Tongue (tissue), 1 donor: ENCODE measurements at regions not wholly inside any gene's neighbourhood (a gene's known extent, or its start where the extent isn't known, plus 50 kb on each side); places are given as distances from the start of the nearest gene placed in this dataset.
A peak's percentile ranks its signal among the peaks of the same experiment; 100 is the strongest.
"Not testable (repeated sequence)": the region's sequence is repeated elsewhere in the genome, so short reads cannot be mapped to it uniquely, and the experiment has no call there.

Source experiments
- DNase-seq: peaks from one replicate; pipeline ENCODE4 v3.0.0-alpha.2; 2015

DNA sequence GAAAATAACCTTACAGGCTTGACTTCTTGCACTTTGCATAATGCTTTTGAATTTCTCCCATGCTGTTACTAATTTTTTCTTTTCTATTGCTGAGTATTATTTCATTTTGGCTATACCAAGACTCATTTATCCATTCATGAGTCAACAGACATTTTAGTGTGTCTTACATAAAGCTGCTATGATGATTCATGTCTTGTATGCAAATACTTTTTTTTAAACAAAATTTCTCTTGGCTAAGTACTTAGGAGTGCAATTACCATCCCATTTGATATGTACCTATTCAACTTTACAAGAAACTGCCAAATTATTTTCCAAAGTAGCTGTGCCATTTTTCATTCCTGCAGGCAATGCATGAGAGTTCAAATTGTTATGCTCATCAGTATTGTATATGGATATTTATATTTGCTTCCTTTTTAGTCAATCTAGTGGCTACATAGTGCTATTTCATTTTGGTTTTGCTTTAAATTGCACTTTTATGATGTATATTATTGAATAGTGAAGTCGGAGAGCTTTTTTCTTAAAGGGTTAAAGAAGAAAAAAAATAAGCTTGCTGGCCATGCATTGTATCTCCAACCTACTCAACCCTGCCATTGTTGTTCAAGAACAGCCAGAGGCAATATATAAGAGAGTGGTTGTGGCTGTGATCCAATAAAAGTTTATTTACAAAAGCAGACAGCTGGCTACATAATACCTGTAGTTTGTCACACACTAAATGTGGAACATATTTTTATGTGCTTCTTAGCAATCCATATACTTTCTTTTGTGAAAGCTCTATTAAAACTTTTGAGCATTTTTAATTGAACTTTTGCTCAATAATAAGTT is 862.8 kb downstream of the KCNT2 start:
- DNase-seq, result no peak

DNA sequence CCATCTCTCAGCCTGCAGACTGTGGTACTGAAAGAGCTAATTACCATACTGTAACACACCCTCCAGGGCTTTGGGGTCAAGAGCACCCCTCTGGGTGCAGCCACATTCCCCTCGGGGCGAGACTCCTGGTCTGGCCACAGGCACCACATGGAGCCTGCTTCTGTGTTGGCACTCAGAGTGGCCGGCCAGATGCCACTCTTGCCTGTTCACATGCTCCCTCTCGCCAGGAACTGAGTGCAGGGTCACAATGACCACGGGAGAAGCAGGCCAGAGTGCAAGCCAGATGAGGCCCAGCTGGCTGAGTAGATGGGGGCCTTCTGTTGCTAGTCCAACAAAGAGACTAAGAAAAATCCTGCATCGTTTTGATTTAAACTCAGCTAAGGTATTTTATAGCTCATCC is 864.0 kb downstream of the KCNT2 start:
- no peak for DNase-seq

DNA sequence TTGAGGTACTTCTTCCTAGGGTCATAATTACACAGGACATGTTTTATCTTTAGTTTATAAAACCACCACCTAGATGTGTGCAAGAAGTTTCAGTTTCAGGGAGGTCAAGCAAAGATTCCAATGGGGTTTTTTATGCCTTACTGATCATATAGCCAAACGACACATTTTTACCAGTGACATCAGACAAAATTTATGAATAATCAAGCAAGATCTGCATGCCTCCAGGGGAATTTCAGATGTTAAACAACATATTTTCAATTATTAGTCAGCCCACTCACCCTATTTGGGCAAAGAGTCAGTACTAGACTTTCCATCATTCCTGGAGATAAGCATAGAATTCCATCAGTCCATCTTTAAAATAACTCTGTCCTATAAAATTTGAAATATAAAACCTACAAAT is 867.4 kb downstream of the KCNT2 start:
- no peak for DNase-seq

DNA sequence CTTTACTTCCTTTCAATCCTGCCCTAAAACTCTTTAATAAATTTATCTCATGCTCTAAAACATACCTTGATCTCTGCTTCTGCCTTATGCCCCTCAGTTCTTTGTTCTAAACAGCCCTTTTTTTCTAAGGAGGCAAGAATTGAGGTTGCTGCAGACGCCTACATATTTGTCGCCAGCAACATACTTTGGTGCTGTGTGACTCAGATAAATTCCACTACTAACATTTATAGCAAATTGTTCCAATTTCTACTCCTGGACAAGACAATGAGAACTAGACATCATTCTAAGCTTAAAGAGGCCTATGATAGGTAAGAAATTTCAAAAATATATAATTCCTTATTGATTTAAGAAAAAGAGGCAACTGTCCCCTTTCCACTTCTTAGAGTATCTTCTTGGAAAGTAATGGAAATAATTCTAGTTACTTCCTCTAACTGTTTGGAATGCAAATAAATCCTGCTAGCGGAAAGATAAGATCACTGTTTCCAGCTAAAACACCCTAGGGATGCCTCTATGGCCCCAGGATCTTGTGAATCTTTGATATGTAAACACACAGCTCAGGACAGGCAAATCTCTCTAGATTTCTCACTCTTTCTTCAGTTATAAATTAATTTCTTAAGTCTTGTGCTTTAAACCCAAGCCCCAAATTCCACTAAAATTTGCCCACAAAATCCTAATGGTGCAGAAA is 869.1 kb downstream of the KCNT2 start:
- no peak for DNase-seq

DNA sequence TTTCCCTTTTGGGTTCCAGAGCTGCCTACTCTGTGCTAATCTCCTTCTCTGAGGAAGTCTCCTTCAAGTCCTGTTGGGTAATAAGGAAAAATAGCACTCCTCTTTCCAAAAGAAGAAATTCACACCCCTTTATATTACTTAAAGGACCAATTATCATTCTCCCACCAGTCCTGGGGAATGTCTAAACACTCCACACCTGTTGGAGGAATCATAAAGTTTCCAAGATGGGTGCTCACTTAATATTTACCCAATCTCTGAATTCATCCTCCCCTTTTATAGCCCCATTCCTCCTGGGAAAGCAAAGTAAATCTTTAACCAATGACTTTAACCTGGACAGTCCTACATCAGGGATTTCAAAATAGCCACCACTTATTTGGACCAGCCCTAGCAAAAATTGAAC is 873.1 kb downstream of the KCNT2 start:
- no peak for DNase-seq

DNA sequence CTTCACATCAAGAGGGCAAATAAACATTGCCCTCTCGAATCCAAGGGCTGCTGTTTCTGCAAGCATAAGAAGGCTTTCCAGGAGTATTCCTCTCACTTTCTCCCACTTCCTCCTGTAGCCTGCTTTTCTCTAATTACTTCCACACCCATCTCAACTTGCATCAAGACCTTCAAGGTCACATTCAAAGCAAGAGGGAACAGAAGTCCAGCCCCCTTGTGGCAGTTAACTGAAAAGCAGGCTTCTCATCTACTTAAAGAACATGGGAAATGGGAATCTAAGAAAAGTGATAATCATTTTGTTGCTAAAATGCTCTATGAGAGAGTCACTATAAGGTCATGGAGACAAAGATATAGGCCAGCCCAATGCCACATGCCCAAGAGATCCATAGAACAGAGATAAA is 874.4 kb downstream of the KCNT2 start:
- no peak for DNase-seq

DNA sequence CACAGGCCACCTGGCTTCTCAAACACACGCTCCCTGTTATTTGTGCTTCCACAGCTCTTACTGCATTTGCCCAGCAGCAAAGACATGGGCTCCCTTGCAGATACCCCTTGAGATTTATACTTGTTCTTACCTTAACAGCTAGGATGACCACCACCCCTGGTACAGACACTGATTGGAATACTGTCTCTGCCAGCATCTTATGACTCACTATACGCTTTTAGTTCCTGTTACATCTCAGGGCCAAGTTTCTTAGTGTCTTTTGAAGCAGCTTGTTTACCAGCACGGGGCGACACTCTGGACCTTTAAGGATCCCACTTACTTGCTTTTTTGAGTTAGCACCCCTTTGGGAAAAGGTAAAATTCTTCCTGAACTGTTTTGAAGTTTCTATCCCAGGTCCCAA is 874.8 kb downstream of the KCNT2 start:
- DNase-seq, result no peak

DNA sequence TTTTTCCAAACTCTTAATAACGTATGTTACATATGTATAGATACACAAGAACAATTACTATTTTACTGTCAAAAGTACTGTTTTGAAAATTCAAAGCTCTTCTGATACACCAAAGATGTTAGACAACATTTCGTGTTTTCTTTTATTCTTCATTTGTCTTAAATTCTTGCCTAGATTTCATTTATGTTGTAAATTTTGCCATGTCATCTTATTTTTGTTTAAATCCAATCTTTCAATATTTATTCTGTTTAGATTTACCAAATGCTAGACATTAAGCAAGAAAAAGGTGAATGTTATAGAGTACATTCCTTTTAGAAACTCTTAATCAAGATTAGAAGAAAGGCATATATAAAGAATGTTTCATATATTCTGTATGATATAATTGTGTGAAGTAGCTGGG is 876.9 kb downstream of the KCNT2 start:
- no peak for DNase-seq

DNA sequence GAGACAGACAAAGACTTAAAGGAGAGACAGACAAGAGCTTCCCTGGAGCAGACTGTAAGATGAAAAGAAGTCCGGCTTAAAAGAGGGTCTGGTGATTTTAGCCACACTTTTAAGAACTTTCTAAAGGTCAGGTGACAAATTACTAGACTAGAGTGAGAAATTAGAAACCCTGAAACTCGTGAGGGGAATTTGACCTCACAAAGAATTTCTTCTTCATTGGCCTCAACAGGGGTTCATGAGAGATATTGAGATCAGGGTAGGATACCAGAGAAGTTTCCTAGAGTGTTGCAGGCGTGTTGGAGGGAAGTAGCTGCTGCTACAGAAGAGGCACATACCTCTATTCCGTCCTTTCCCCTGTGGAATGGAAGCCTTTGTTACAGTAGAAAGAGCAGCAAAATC is 884.4 kb downstream of the KCNT2 start:
- DNase-seq, result no peak

DNA sequence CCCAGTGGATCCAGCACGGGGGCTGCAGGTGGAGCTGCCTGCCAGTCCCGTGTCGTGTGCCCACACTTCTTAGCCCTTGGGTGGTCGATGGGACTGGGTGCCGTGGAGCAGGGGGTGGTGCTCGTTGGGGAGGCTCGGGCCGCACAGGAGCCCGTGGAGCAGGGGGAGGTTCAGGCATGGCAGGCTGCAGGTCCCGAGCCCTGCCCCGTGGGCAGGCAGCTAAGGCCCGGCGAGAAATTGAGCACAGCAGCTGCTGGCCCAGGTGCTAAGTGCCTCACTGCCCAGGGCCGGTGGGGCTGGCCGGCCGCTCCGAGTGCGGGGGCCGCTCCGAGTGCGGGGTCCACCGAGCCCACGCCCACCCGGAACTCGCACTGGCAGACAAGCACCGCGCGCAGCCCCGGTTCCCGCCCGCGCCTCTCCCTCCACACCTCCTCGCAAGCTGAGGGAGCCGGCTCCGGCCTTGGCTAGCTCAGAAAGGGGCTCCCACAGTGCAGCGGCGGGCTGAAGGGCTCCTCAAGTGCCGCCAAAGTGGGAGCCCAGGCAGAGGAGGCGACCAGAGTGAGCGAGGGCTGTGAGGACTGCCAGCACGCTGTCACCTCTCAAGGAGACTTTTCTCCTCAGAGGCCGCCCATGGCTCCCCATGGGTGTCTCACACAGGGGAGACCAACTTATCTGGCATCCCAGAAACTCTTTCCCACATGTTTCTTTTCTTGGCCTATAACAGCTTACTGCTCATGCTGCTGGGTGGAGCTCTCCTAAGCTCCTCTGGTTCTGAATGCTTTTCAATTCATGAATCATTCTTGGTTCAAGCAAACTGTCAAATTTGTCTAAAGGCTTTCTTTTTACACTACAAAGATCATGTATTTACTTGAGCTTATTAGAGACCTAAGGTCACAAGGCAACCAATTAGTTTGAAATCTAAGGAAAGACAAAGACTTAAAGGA is 885.1 kb downstream of the KCNT2 start:
- not testable (repeated sequence) for DNase-seq

DNA sequence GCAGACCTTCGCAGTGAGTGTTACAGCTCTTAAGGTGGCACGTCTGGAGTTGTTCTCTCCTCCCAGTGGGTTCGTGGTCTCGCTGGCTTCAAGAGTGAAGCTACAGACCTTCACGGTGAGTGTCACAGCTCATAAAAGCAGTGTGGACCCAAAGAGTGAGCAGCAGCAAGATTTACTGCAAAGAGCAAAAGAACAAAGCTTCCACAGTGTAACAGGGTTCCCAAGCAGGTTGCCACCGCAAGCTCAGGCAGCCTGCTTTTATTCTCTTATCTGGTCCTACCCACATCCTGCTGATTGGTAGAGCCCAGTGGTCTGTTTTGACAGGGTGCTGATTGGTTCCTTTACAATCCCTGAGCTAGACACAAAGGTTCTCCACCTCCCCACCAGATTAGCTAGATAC is 886.1 kb downstream of the KCNT2 start:
- not testable (repeated sequence) for DNase-seq

DNA sequence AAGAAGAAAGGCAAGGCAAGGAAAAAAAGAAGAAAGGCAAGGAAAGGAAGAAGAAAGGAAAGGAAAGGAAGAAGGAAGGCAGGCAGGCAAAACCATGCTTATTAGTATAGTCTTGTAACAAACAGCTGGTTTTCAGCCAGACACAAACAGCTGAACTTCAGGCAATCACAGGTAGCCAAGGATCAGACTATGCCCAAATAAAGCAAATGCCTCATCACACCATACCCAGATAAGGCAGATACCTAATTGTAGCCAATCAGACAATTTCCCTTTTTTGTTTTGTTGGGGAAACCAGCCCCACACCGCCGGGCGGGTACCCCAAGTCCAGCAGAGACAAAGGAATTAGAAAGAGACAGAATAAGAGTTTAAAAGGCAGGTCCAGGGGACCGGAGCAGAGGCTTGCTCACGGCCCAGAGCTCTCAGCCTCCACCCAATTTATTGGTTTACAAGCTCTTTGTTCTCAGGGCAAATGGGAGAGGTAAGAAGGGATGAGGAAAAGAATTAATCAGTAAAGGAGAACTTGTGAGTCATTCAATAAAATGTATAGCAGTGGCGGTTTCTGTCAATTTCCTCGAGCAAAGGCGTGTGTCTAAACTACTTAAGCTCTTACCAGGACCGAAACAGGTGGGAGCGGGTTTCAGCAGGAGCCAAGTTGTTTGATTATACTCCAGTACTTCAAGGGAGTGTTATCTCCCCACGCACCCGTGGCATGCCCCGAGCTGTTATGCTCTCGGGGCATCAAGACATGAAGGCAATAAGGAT is 886.8 kb downstream of the KCNT2 start:
- DNase-seq, result no peak

DNA sequence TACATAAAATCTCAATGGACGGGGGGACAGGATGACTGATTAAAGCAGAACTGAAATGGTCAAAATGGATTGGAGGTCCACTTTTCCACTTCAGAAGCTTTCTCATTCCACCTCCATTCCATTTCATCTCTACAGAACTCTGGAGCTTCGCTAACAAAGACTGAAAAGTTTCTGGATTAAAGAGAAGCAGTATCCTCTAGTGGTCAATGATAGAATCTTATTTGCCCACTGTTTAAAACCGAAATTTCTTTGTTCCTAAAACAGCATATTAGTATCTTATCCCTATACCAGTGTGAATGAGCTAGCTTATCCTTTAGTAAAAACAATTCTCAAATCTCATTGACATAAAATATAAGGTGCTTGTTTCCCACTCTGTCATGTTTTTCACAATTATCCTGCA is 890.6 kb downstream of the KCNT2 start:
- peak; percentile 14 for DNase-seq

DNA sequence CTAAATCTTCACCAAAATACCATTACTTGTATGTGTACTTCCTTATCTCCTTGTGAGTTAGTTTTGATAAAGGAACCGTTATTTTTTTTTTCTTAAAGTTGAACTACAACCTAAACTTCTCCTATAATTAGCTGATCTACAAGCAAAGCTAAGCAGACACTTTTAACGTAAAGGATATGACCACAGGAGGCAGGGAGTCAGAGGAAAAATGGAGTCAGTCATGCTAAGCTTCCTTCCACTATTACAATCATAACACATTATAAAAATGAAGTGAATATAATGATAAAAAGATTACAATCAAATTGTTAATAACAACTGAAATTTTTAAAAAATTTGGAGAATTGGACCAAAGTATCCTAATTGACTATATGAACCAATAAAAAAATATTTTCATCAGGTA is 892.6 kb downstream of the KCNT2 start:
- no peak for DNase-seq

DNA sequence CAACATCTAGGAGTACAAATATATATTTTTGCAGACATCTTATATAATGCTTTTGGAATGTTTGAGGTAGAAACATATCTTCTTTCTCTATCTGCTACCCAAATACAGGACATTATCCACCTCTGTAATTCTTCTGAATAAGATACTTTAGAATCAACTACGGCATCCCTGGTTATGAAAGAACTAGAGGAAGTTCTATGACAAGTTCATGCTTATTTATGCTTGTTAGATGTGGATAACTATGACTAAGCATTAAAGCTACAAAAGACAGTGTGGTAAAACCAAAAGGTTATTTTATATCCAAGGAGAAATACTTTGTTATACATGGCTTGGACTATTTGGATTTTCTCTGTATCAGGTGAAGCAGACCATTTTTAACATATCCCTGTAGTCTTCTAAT is 894.0 kb downstream of the KCNT2 start:
- DNase-seq, result no peak

DNA sequence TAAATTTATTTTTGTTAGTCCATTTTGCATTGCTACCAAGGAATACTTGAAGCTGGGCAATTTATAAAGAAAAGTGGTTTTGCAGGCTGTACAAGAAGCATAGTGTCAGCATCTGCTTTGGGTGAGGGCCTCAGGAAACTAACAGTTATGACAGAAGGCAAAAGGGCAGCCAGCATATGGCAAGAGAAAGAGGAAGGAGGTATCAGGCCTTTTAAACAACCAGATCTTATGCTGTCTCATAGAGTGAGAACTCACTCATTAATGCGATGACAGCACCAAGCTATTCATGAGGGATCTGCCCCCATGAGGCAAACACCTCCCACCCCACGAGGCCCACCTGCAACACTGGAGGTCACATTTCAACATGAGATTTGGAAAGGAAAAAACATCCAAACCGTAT is 898.4 kb downstream of the KCNT2 start:
- no peak for DNase-seq

DNA sequence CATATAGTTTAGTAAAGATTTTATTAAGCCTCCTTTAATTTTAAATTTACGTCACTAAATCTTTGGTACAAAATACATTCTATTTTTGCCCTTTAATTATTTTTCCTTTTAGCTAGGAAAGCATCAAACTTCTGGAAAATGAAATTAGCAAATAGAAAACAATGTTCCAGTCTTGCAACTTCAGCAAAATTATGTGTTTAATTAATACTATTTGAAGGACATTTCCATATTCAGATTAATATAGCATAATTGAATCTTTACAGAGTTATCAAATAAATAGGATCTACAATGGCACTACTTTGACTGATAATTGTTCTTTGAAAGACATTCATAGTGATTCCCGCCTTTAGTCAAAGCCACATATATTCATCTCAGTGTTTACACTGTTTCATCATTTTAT is 904.2 kb downstream of the KCNT2 start:
- DNase-seq, result no peak

DNA sequence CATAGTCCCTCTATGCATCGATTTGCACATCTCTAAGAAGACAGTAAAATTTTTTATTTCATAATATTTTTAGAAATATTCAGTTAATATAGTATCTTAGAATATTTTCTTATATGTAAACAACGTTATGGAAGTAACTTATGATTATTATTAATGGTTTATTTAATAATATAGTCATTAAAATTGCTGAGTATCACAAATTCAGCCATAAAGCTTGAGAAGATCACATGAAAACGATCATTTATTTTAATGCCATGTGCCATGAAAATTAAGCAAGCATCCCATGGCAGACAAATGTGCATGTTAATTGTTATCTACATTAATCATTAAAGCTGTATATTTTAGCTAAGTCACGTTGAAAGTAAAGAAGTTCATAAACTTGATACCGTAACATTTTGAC is 907.1 kb downstream of the KCNT2 start:
- DNase-seq, result no peak

DNA sequence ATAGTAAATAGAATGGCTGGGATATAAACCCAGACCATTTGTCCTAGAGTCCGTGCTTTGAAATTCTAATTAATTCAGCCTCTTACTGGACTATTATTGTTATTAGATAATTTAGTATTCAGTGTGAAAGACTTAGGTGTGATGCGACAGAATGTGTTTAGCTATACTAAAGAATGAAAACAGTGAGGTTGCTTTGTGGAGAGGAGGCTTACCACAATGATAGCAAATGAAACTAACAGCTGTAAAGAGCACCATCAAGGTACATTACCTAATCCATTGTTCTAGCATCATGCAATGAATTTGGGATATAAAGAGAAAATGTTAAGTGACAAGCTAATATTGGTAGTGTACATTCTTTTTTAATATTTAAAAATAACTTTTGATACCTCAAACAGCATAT is 911.1 kb downstream of the KCNT2 start:
- DNase-seq, result no peak

DNA sequence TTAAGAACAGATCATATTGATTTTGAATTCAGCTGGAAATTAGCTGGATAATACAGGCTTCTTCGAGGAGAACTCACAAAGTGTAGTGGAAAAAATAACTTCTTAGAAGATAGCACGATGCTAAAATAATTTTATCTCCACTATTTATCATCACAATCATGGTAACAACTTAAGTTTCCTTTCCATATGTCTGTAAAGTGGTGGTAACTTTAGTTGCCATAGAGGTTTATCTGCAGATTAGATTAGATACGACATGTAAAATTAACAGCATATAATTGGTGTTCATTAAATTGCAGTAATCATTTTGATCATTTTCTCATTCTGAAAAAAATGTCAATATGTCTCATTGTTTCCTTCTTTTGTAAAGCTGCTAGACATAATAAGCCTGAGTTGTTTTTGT is 921.5 kb downstream of the KCNT2 start:
- DNase-seq, result no peak

DNA sequence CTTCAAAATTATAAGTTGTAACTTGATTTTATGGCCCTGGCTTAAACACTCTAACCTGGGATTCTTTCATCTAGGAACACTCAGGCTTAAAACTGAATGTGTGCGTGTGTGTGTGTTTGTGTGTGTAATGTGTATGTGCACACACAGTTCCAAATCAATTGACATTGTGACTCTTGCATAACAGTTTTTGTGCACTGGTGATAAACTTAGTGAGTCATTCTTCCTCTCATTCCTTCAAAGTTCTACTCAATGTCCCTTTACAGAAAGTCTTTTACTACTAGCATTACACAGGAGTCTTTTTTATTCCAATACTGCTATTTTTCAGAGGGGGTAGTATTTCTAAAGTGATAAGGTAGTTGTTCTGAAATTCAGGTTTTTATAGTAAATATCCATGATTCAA is 943.6 kb downstream of the KCNT2 start:
- no peak for DNase-seq
